Ovary (tissue), 7 donors: ENCODE measurements at regions not wholly inside any gene's neighbourhood (a gene's known extent, or its start where the extent isn't known, plus 50 kb on each side); places are given as distances from the start of the nearest gene placed in this dataset.

Experiments
- DNase-seq, 5 donors: peaks; one replicate each; pipeline ENCODE4 v3.0.0-alpha.2; 2019 to 2020
- H3K27ac ChIP-seq, 2 donors: fragments of 200-600 bp; one replicate each; pipeline versions ENCODE4 v1.5.1 to v1.8.0; 2019 to 2022
- H3K27me3 ChIP-seq: fragments of 200-600 bp; one replicate; pipeline ENCODE4 v1.8.0; 2022
- H3K36me3 ChIP-seq: fragments of 200-600 bp; sonication (generic); one replicate; pipeline ENCODE4 v1.5.1; 2019
- H3K4me1 ChIP-seq: one replicate; pipeline ENCODE4 v1.8.1; 2013; ENCODE audit warnings: mild to moderate bottlenecking, moderate library complexity; ENCODE audit not compliant: insufficient read depth
- H3K4me3 ChIP-seq: fragments of 200-600 bp; sonication (generic); one replicate; pipeline ENCODE4 v1.5.1; 2017
- H3K9me3 ChIP-seq, 2 donors: fragments of 200-600 bp in 1 of 2; sonication (generic) in 1 of 2; one replicate each; pipeline versions ENCODE4 v1.5.1 to v1.8.1; 2013 to 2019; ENCODE audit warnings: mild to moderate bottlenecking in 1 of 2, moderate library complexity in 1 of 2
- EP300 ChIP-seq: sonication (generic); formaldehyde crosslinking; IDR thresholded peaks from one replicate; pipeline ENCODE4 v1.6.1; 2017; ENCODE audit warnings: antibody characterized with exemption
- POLR2A ChIP-seq: fragments of 450-650 bp; IDR thresholded peaks from one replicate; pipeline ENCODE4 v1.6.1; 2017; ENCODE audit warnings: antibody characterized with exemption, mild to moderate bottlenecking, moderate library complexity
- WGBS, 3 donors: extraction: QIAGEN DNeasy Blood & Tissue Kit in 1 of 3; methylation state at CpG; one replicate each; pipeline versions ENCODE4 v1.1.5 to v1.1.7; 2013 to 2017; 5-methylcytosine and 5-hydroxymethylcytosine counted together
- intact Hi-C, 4 donors: fragments of 100-400 bp; cut with DNase I; formaldehyde crosslinking; loops; one replicate each; pipeline versions ENCODE4 v1.11.0 to v1.15.1; 2022 to 2023
- TF ChIP-seq, protein P1 (sequence below), 3 donors: fragments of 450-650 bp in 2 of 3; fragments of 200-600 bp in 1 of 3; IDR thresholded peaks; one replicate each; pipeline versions ENCODE4 v1.5.1 to v1.8.0; 2016 to 2022; ENCODE audit warnings: antibody characterized with exemption in 3 of 3, mild to moderate bottlenecking in 1 of 3
- donor health status: DM: no; HTN: no; CAD: no; lungs with moderate emphysema.
- donor health status: DM: no; HTN: no; CAD: no.
- donor health status: Bipolar disorder and iron deficiency.
- donor health status: DM: no; HTN: no; CAD: no.
- donor health status: DM: yes; HTN: yes; CAD: no.

DNA sequence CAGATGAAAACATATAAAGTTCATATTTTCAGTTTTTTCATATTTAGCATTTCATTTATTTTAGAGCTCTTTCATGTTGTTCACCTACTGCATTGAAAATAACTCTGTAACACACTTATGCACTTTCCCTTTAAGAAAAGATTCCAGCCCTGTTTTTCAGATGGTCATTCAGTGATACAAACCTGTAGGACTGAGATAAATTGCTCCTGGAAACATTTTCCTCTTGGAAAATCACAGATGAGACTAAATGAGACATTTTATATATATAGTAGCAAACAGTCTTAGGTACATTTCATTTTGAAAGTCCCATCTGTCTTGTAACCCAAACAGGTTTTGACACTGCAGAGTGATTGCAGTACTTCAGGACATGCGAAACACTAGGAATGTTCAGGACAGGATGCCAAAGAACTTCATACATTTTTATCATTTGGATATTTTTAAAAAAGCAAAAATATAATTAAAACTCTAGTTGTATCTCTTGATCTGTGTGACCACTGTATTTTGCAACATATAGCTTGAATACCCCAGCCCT is 412.4 kb downstream of the MTX2 start:
- no peak overlapping the region for H3K4me3 ChIP-seq
- no peaks in the 10 kb centered on the region for H3K9me3 ChIP-seq
- no peaks in the 10 kb centered on the region for H3K4me1 ChIP-seq
- 41 to 45% (median 43%) methylated on average over 1 of the region's 1 CpG for WGBS, 3 donors
- no peaks in the 10 kb centered on the region for H3K36me3 ChIP-seq
- intact Hi-C loops, result no loop called here
- TF ChIP-seq POLR2A, result no peak
- TF ChIP-seq EP300, result no peak
- TF ChIP-seq, protein P1, sequence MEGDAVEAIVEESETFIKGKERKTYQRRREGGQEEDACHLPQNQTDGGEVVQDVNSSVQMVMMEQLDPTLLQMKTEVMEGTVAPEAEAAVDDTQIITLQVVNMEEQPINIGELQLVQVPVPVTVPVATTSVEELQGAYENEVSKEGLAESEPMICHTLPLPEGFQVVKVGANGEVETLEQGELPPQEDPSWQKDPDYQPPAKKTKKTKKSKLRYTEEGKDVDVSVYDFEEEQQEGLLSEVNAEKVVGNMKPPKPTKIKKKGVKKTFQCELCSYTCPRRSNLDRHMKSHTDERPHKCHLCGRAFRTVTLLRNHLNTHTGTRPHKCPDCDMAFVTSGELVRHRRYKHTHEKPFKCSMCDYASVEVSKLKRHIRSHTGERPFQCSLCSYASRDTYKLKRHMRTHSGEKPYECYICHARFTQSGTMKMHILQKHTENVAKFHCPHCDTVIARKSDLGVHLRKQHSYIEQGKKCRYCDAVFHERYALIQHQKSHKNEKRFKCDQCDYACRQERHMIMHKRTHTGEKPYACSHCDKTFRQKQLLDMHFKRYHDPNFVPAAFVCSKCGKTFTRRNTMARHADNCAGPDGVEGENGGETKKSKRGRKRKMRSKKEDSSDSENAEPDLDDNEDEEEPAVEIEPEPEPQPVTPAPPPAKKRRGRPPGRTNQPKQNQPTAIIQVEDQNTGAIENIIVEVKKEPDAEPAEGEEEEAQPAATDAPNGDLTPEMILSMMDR (IDR thresholded peaks at IDR 0.05), result no peak
- no peak overlapping the region for H3K27ac ChIP-seq
- no peak for DNase-seq
- no peaks in the 10 kb centered on the region for H3K27me3 ChIP-seq

DNA sequence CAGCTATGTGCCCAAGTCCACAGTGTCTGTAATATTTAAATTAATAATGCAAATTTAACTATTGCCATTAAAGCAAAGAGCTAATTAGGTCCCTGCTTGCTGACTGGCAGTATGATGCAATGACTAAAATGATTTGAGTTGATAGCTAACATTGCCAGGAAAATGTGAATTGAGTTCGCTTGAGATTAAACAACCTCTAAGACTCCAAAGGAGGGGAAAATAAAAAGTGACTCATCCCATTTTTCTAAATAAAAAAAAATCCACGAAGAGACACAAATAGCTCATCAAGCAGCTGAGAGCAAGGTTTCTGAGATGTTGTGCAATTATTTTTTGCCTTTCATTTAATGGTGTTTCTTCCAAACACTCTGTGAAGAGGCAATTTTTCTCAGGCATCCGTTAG is 413.0 kb downstream of the MTX2 start:
- Histone ChIP-seq H3K9me3 (no peaks in the 10 kb centered on the region), H3K4me3 (no peak overlapping the region), H3K36me3 (no peaks in the 10 kb centered on the region), H3K27ac (peak overlapping the region in 1 of 2 donors; percentile 56), H3K27me3 (no peaks in the 10 kb centered on the region), H3K4me1 (no peaks in the 10 kb centered on the region)
- intact Hi-C loops, result no loop called here
- no peak for DNase-seq
- TF ChIP-seq, protein P1 (IDR thresholded peaks at IDR 0.05), result no peak
- no peak for TF ChIP-seq POLR2A
- TF ChIP-seq EP300, result no peak
- 5 to 10% (median 6%) methylated on average over 3 of the region's 3 CpGs for WGBS, 3 donors

DNA sequence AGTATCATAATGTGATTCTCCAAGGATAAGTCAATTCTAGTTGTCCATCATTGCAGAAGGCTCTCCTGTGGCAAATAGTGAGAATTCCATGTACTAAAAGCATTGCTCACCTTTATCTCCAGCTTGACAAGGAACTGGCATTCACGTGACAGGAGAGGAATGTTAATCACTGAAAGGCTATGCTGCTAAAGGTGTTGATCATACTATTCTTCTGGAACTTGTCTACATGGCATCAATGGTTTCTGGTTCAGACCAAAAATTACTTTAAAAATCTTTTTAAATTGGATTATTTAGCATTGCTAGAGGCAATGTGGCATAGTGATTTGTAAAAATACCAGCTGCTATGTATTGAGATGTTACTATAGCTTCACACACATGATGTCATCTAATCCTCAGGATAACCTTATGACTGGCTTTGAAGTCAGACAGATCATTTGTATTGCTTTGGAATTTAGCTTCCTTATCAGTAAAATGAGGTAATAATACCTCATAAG is 414.4 kb downstream of the MTX2 start:
- Histone ChIP-seq H3K4me3 (no peak overlapping the region), H3K27me3 (no peaks in the 10 kb centered on the region), H3K4me1 (no peaks in the 10 kb centered on the region), H3K9me3 (no peaks in the 10 kb centered on the region), H3K36me3 (no peaks in the 10 kb centered on the region), H3K27ac (no peak overlapping the region)
- DNase-seq, result no peak
- intact Hi-C loops, result no loop called here
- TF ChIP-seq EP300, result no peak
- TF ChIP-seq POLR2A, result no peak
- TF ChIP-seq, protein P1 (IDR thresholded peaks at IDR 0.05), result no peak
- WGBS, 3 donors, result 74 to 92% (median 86%) methylated on average over 1 of the region's 1 CpG

DNA sequence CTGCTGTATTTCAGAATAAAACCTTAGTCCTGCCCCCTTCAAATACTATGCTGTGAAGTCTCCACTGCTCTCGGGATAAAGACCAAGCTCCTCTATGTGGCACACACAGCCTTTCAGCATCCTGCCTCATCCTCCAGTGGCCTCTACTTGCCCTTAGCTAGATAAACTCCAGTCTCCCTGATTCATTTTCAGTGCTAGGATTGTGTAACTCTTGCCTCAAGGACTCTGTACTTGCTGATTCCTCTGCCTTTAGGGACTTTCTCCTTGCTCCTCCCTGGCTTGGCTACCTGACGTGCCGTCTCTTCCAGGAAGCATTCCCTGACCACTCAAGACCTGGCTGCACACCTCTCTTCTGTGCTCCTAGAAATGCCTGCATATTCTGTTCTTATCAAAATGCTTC is 416.7 kb downstream of the MTX2 start:
- Histone ChIP-seq H3K4me3 (no peak overlapping the region), H3K27ac (no peak overlapping the region), H3K36me3 (no peaks in the 10 kb centered on the region), H3K4me1 (no peaks in the 10 kb centered on the region), H3K27me3 (no peaks in the 10 kb centered on the region), H3K9me3 (no peaks in the 10 kb centered on the region)
- intact Hi-C loops, result no loop called here
- TF ChIP-seq EP300, result no peak
- TF ChIP-seq, protein P1 (IDR thresholded peaks at IDR 0.05), result no peak
- TF ChIP-seq POLR2A, result no peak
- no peak for DNase-seq
- WGBS, 3 donors, result 46 to 74% (median 65%) methylated on average over 3 of the region's 3 CpGs
